Neuronal stem cell (in vitro differentiated cells): ENCODE measurements at regions not wholly inside any gene's neighbourhood (a gene's known extent, or its start where the extent isn't known, plus 50 kb on each side); places are given as distances from the start of the nearest gene placed in this dataset.
A peak's percentile ranks its signal among the peaks of the same experiment; 100 is the strongest.
"Not testable (repeated sequence)": the region's sequence is repeated elsewhere in the genome, so short reads cannot be mapped to it uniquely, and the experiment has no call there.

Source experiments
- DNase-seq: peaks from one replicate; pipeline ENCODE4 v3.0.0-alpha.2; 2013; ENCODE audit warnings: low spot score
- H2AFZ ChIP-seq: one replicate; pipeline ENCODE4 v1.6.1; 2013; ENCODE audit warnings: mild to moderate bottlenecking, low read length, inconsistent platforms
- H2AK5ac ChIP-seq: 2 replicates; pipeline ENCODE4 v1.6.1; 2013; ENCODE audit warnings: low read depth, mild to moderate bottlenecking, inconsistent platforms, low read length, moderate library complexity, mixed read lengths
- H2BK120ac ChIP-seq: 2 replicates; pipeline ENCODE4 v1.6.1; 2013; ENCODE audit warnings: low read depth, mild to moderate bottlenecking, inconsistent platforms, low read length, moderate library complexity, mixed read lengths
- H2BK12ac ChIP-seq: one replicate; pipeline ENCODE4 v1.6.1; 2013; ENCODE audit warnings: low read length, inconsistent platforms
- H2BK15ac ChIP-seq: 2 replicates; pipeline ENCODE4 v1.6.1; 2013; ENCODE audit warnings: mild to moderate bottlenecking, low read length, inconsistent platforms, mixed read lengths
- H2BK5ac ChIP-seq: one replicate; pipeline ENCODE4 v1.6.1; 2013; ENCODE audit warnings: inconsistent platforms, mild to moderate bottlenecking, low read length, moderate library complexity
- H3K14ac ChIP-seq: one replicate; pipeline ENCODE4 v1.6.1; 2013; ENCODE audit warnings: low read length, inconsistent platforms
- H3K18ac ChIP-seq: 2 replicates; pipeline ENCODE4 v1.6.1; 2013; ENCODE audit warnings: low read length, inconsistent platforms
- H3K23ac ChIP-seq: 2 replicates; pipeline ENCODE4 v1.6.1; 2013; ENCODE audit warnings: low read depth, mild to moderate bottlenecking, mixed read lengths, low read length, inconsistent platforms; ENCODE audit not compliant: poor library complexity
- H3K27ac ChIP-seq: replicated peaks from 3 replicates; pipeline ENCODE4 v1.5.1; 2013; ENCODE audit warnings: low read length, inconsistent platforms
- H3K27me3 ChIP-seq, 3 experiments: 2 replicates each; pipeline ENCODE4 v1.6.1; 2013; ENCODE audit warnings: low read length in 3 of 3, mild to moderate bottlenecking in 2 of 3, inconsistent platforms in 1 of 3, low read depth in 1 of 3, mixed read lengths in 1 of 3, moderate library complexity in 1 of 3; ENCODE audit not compliant: control insufficient read depth in 3 of 3, insufficient read depth in 3 of 3
- H3K36me3 ChIP-seq, 2 donors: replicated peaks in 1 of 2; 2 replicates each; pipeline ENCODE4 v1.6.1; 2013; ENCODE audit warnings: low read length in 2 of 2; ENCODE audit not compliant: control insufficient read depth in 2 of 2, insufficient read depth in 2 of 2
- H3K4ac ChIP-seq: 2 replicates; pipeline ENCODE4 v1.6.1; 2013; ENCODE audit warnings: inconsistent platforms, mild to moderate bottlenecking, low read length, moderate library complexity
- H3K4me1 ChIP-seq, 2 donors: 1 replicate in 1 of 2; 2 replicates in 1 of 2; pipeline ENCODE4 v1.6.1; 2013; ENCODE audit warnings: low read length in 2 of 2, low read depth in 1 of 2; ENCODE audit not compliant: control insufficient read depth in 2 of 2, insufficient read depth in 1 of 2
- H3K4me2 ChIP-seq: one replicate; pipeline ENCODE4 v1.6.1; 2013; ENCODE audit warnings: mild to moderate bottlenecking, low read length, inconsistent platforms; ENCODE audit not compliant: insufficient read depth, poor library complexity, severe bottlenecking
- H3K4me3 ChIP-seq, 2 donors: 2 replicates each; pipeline ENCODE4 v1.5.1; 2013; ENCODE audit warnings: low read length in 2 of 2, mild to moderate bottlenecking in 2 of 2, inconsistent platforms in 1 of 2, moderate library complexity in 1 of 2
- H3K79me1 ChIP-seq: one replicate; pipeline ENCODE4 v1.6.1; 2013; ENCODE audit warnings: low read depth, mild to moderate bottlenecking, inconsistent platforms, low read length, moderate library complexity
- H3K9ac ChIP-seq: one replicate; pipeline ENCODE4 v1.6.1; 2013; ENCODE audit warnings: mild to moderate bottlenecking, low read depth, low read length, inconsistent platforms; ENCODE audit not compliant: poor library complexity
- H3K9me3 ChIP-seq, 2 donors: replicated peaks in 1 of 2; 2 replicates each; pipeline versions ENCODE3 to v1.6.1; 2013; ENCODE audit warnings: low read length in 2 of 2, mild to moderate bottlenecking in 2 of 2, inconsistent platforms in 1 of 2, low read depth in 1 of 2, mixed read lengths in 1 of 2, moderate library complexity in 1 of 2; ENCODE audit not compliant: control insufficient read depth in 2 of 2, insufficient read depth in 1 of 2
- H4K8ac ChIP-seq: one replicate; pipeline ENCODE4 v1.6.1; 2013; ENCODE audit warnings: low read depth, mild to moderate bottlenecking, inconsistent platforms, low read length, moderate library complexity
- H4K91ac ChIP-seq: one replicate; pipeline ENCODE4 v1.6.1; 2013; ENCODE audit warnings: low read length, low read depth, mild to moderate bottlenecking, inconsistent platforms; ENCODE audit not compliant: poor library complexity
- WGBS, 2 donors: extraction: QIAGEN DNeasy Blood & Tissue Kit; methylation state at CpG; one replicate each; pipeline ENCODE4 v1.1.7; 2013; ENCODE audit warnings: missing lambda C conversion rate in 2 of 2, mixed read lengths in 1 of 2; ENCODE audit not compliant: insufficient read length in 2 of 2, insufficient replicate concordance in 1 of 2; ENCODE audit errors: extremely low coverage in 2 of 2; 5-methylcytosine and 5-hydroxymethylcytosine counted together

DNA sequence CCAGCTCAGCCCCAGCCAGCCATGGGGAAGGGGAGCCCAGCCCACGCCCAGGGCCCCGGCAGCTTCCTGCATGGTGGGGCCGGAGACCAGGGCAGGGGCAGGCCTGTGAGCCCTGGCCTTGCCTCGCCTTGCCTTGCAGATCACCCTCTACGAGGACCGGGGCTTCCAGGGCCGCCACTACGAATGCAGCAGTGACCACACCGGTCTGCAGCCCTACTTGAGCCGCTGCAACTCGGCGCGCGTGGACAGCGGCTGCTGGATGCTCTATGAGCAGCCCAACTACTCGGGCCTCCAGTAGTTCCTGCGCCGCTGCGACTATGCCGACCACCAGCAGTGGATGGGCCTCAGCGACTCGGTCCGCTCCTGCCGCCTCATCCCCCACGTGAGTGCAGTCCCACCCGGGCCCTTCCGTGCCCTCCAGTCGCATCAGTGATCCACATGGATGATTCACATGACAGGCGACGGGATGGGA is 278.6 kb upstream of the MAP2 start:
- not testable (repeated sequence) for H4K8ac ChIP-seq, H2BK12ac ChIP-seq, DNase-seq, H2BK15ac ChIP-seq, H4K91ac ChIP-seq, H2AFZ ChIP-seq, H3K4me2 ChIP-seq, H2AK5ac ChIP-seq, H2BK120ac ChIP-seq, H3K4me1 ChIP-seq, H3K27me3 ChIP-seq, H2BK5ac ChIP-seq, H3K9me3 ChIP-seq, H3K36me3 ChIP-seq, H3K4ac ChIP-seq, H3K23ac ChIP-seq, H3K79me1 ChIP-seq, H3K27ac ChIP-seq, H3K9ac ChIP-seq, H3K4me3 ChIP-seq
- H3K14ac ChIP-seq, result peak overlapping the region; percentile 56
- H3K18ac ChIP-seq, result peak overlapping the region; percentile 17
- no CpG with 5 or more reads among the region's 30 CpGs for WGBS, 2 donors

- Histone ChIP-seq H3K27ac (no peak overlapping the region), H2BK120ac (no peak overlapping the region), H3K27me3 (no peaks in the 10 kb centered on the region), H2BK5ac (no peak overlapping the region), H2AFZ (no peak overlapping the region), H3K4me1 (no peaks in the 10 kb centered on the region), H3K9ac (no peak overlapping the region), H4K91ac (no peak overlapping the region), H2BK12ac (no peak overlapping the region), H3K9me3 (no peaks in the 10 kb centered on the region), H3K23ac (no peak overlapping the region), H3K79me1 (no peaks in the 10 kb centered on the region), H3K4ac (no peak overlapping the region), H3K36me3 (no peaks in the 10 kb centered on the region), H2BK15ac (no peak overlapping the region), H3K4me3 (no peak overlapping the region), H3K18ac (no peak overlapping the region), H3K14ac (no peak overlapping the region), H4K8ac (no peak overlapping the region), H3K4me2 (no peak overlapping the region), H2AK5ac (no peak overlapping the region)
- DNase-seq, result no peak
- WGBS, 2 donors, result no CpG with 5 or more reads among the region's 7 CpGs
These were observed 277.7 kb upstream of the MAP2 start for GRCh38 chr2:209145941-209146681.

- H2AFZ ChIP-seq, result no peak overlapping the region
- no peaks in the 10 kb centered on the region for H3K36me3 ChIP-seq
- no peak overlapping the region for H3K14ac ChIP-seq
- H4K91ac ChIP-seq, result no peak overlapping the region
- no peak overlapping the region for H4K8ac ChIP-seq
- H3K9me3 ChIP-seq, result no peaks in the 10 kb centered on the region
- H3K18ac ChIP-seq, result no peak overlapping the region
- H3K4ac ChIP-seq, result no peak overlapping the region
- no peak for DNase-seq
- H3K4me3 ChIP-seq, result no peak overlapping the region
- no peak overlapping the region for H2BK5ac ChIP-seq
- no peak overlapping the region for H3K27ac ChIP-seq
- no peak overlapping the region for H2BK15ac ChIP-seq
- no peaks in the 10 kb centered on the region for H3K4me1 ChIP-seq
- no peak overlapping the region for H2BK12ac ChIP-seq
- WGBS, 2 donors, result no CpG with 5 or more reads among the region's 3 CpGs
- H3K79me1 ChIP-seq, result no peaks in the 10 kb centered on the region
- H2AK5ac ChIP-seq, result no peak overlapping the region
- no peak overlapping the region for H3K4me2 ChIP-seq
- H2BK120ac ChIP-seq, result no peak overlapping the region
- no peak overlapping the region for H3K9ac ChIP-seq
- no peaks in the 10 kb centered on the region for H3K27me3 ChIP-seq
- H3K23ac ChIP-seq, result no peak overlapping the region
These were observed 277.0 kb upstream of the MAP2 start for GRCh38 chr2:209146682-209147320.

DNA sequence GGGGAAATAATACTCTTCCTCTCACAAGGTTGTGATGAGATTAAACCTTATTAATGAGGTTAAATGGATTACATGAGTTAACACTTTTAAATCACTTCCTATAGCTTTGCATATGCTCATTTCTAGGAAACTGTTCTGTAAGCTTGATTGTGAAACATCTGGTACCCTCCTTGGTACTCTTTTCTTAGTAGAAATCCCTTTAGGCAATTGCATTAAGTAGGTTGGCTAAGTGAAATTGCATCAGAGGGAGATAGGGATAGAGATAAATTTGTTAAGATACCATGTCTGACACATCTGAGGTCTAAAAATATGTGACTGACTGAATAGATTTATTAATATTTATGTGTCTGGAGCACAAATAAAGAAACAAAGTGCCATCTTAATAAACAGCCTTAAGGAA is 275.9 kb upstream of the MAP2 start:
- Histone ChIP-seq H3K14ac (no peak overlapping the region), H2BK5ac (no peak overlapping the region)
- no peak for DNase-seq

More for the DNA sequence above, 275.9 kb upstream of the MAP2 start:
- Histone ChIP-seq H3K4ac (no peak overlapping the region), H3K18ac (no peak overlapping the region), H4K8ac (no peak overlapping the region), H3K79me1 (no peaks in the 10 kb centered on the region), H2AFZ (no peak overlapping the region), H3K36me3 (no peaks in the 10 kb centered on the region), H3K27me3 (no peaks in the 10 kb centered on the region), H3K23ac (no peak overlapping the region), H3K27ac (no peak overlapping the region), H2BK15ac (no peak overlapping the region), H3K4me3 (no peak overlapping the region), H2AK5ac (no peak overlapping the region), H3K4me1 (no peaks in the 10 kb centered on the region), H2BK120ac (no peak overlapping the region), H4K91ac (no peak overlapping the region), H3K9me3 (no peaks in the 10 kb centered on the region), H3K4me2 (no peak overlapping the region), H3K9ac (no peak overlapping the region), H2BK12ac (no peak overlapping the region)
